DND-41 (cell line): ENCODE measurements at regions not wholly inside any gene's neighbourhood (a gene's known extent, or its start where the extent isn't known, plus 50 kb on each side); places are given as distances from the start of the nearest gene placed in this dataset.

Experiments used
- ATAC-seq: fragments of 200-7000 bp; cut with Tn5 transposase; 3 replicates; pipeline ENCODE4 v1.9.1; 2021; ENCODE audit warnings: low read depth; ENCODE audit not compliant: insufficient read depth
- DNase-seq: peaks from one replicate; pipeline ENCODE4 v3.0.0-alpha.2; 2020
- H2AFZ ChIP-seq: 2 replicates; pipeline ENCODE4 v1.6.0; 2012; ENCODE audit warnings: low read depth, low read length
- H3K27ac ChIP-seq: 2 replicates; pipeline ENCODE4 v1.5.1; 2012; ENCODE audit warnings: low read length, inconsistent platforms
- H3K27me3 ChIP-seq: fragments of 200-600 bp; sonication (generic); 2 replicates; pipeline ENCODE4 v1.6.0; 2012; ENCODE audit warnings: low read length, mild to moderate bottlenecking, inconsistent platforms; ENCODE audit not compliant: insufficient read depth, poor library complexity
- H3K36me3 ChIP-seq: 2 replicates; pipeline ENCODE4 v1.5.1; 2012; ENCODE audit warnings: low read length, inconsistent platforms; ENCODE audit not compliant: insufficient read depth
- H3K4me1 ChIP-seq: 2 replicates; pipeline ENCODE4 v1.5.1; 2012; ENCODE audit warnings: mild to moderate bottlenecking, low read length; ENCODE audit not compliant: insufficient read depth
- H3K4me2 ChIP-seq: 2 replicates; pipeline ENCODE4 v1.6.0; 2012; ENCODE audit warnings: mild to moderate bottlenecking, moderate library complexity, low read length, inconsistent platforms; ENCODE audit not compliant: insufficient read depth
- H3K4me3 ChIP-seq, 2 experiments: fragments of 200-600 bp in 1 of 2; shearing (Covaris generic) in 1 of 2; 2 replicates each; pipeline ENCODE4 v1.5.1; 2012 to 2016; ENCODE audit warnings: inconsistent platforms in 2 of 2, low read length in 2 of 2, mild to moderate bottlenecking in 2 of 2, low read depth in 1 of 2, moderate library complexity in 1 of 2
- H3K79me2 ChIP-seq: 2 replicates; pipeline ENCODE4 v1.6.0; 2012; ENCODE audit warnings: low read length, inconsistent platforms; ENCODE audit not compliant: insufficient read depth
- H3K9ac ChIP-seq: 2 replicates; pipeline ENCODE4 v1.6.0; 2012; ENCODE audit warnings: low read depth, mild to moderate bottlenecking, inconsistent platforms, low read length, moderate library complexity
- H3K9me3 ChIP-seq: 2 replicates; pipeline ENCODE4 v1.5.1; 2012; ENCODE audit warnings: low read length, moderate library complexity, mild to moderate bottlenecking, inconsistent platforms; ENCODE audit not compliant: insufficient read depth, severe bottlenecking
- H4K20me1 ChIP-seq: 2 replicates; pipeline ENCODE4 v1.6.0; 2012; ENCODE audit warnings: low read length; ENCODE audit not compliant: insufficient read depth
- EZH2 ChIP-seq: IDR thresholded peaks from 3 replicates; pipeline ENCODE4 v1.6.1; 2012; ENCODE audit warnings: borderline replicate concordance, low read depth, mild to moderate bottlenecking, moderate library complexity, low read length, inconsistent platforms; ENCODE audit not compliant: severe bottlenecking
- TF ChIP-seq, protein P1 (sequence below): IDR thresholded peaks from 2 replicates; pipeline ENCODE4 v1.5.1; 2012; ENCODE audit warnings: borderline replicate concordance, low read length, moderate library complexity, mild to moderate bottlenecking; ENCODE audit not compliant: poor library complexity, severe bottlenecking; ENCODE audit errors: extremely low read depth

DNA sequence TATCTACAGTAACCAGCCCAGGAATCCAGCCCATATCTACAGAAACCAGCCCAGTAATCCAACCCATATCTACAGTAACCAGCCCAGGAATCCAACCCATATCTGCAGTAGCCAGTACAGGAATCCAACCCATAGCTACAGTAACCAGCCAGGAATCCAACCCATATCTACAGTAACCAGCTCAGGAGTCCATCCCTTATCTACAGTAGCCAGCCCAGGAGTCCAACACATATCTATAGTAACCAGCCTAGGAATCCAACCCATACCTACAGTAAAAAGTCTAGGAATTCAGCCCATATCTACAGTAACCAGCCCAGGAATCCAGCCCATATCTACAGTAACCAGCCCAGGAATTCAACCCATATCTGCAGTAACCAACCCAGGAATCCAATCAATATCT is 445.0 kb upstream of the BOD1L1 start:
- peaks cover 5% of the 10 kb centered on the region for H3K9me3 ChIP-seq
- DNase-seq (no peak), ATAC-seq (no peak)
- H3K4me1 ChIP-seq, result no peaks in the 10 kb centered on the region
- H4K20me1 ChIP-seq, result no peaks in the 10 kb centered on the region
- no peaks in the 10 kb centered on the region for H3K79me2 ChIP-seq
- H3K9ac ChIP-seq, result no peak overlapping the region
- H3K27ac ChIP-seq, result no peak overlapping the region
- no peak for TF ChIP-seq EZH2
- TF ChIP-seq, protein P1, sequence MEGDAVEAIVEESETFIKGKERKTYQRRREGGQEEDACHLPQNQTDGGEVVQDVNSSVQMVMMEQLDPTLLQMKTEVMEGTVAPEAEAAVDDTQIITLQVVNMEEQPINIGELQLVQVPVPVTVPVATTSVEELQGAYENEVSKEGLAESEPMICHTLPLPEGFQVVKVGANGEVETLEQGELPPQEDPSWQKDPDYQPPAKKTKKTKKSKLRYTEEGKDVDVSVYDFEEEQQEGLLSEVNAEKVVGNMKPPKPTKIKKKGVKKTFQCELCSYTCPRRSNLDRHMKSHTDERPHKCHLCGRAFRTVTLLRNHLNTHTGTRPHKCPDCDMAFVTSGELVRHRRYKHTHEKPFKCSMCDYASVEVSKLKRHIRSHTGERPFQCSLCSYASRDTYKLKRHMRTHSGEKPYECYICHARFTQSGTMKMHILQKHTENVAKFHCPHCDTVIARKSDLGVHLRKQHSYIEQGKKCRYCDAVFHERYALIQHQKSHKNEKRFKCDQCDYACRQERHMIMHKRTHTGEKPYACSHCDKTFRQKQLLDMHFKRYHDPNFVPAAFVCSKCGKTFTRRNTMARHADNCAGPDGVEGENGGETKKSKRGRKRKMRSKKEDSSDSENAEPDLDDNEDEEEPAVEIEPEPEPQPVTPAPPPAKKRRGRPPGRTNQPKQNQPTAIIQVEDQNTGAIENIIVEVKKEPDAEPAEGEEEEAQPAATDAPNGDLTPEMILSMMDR, result no peak
- no peak overlapping the region for H3K4me3 ChIP-seq
- H3K27me3 ChIP-seq, result no peaks in the 10 kb centered on the region
- H3K36me3 ChIP-seq, result no peaks in the 10 kb centered on the region
- no peak overlapping the region for H2AFZ ChIP-seq
- H3K4me2 ChIP-seq, result no peak overlapping the region

DNA sequence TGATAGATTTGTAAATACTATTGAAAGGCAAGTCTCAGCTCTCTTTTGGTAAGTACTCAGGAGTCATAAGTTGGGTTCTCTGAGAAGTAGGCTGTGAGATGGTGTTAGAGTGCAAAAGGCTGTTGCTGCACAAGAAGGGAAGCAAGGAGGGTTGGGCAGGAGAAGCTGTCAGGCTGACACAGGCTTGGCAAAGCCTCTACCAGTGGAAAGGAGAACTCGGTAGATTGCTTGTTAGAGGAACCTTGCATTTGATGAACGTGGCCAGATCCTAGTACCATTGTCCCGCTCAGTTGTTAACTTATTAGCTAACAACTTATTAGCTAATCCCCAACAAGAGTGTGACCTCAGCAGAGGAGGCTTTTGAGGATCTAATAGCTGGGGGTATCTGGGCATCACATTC is 449.3 kb upstream of the BOD1L1 start:
- H3K9me3 ChIP-seq, result peaks cover 5% of the 10 kb centered on the region
- H3K4me1 ChIP-seq, result no peaks in the 10 kb centered on the region
- no peak overlapping the region for H3K9ac ChIP-seq
- no peaks in the 10 kb centered on the region for H4K20me1 ChIP-seq
- no peak overlapping the region for H3K4me3 ChIP-seq
- H3K36me3 ChIP-seq, result no peaks in the 10 kb centered on the region
- no peaks in the 10 kb centered on the region for H3K27me3 ChIP-seq
- ATAC-seq (no peak), DNase-seq (no peak)
- no peak overlapping the region for H3K4me2 ChIP-seq
- no peaks in the 10 kb centered on the region for H3K79me2 ChIP-seq
- TF ChIP-seq, protein P1, result no peak
- no peak overlapping the region for H2AFZ ChIP-seq
- no peak overlapping the region for H3K27ac ChIP-seq

GRCh38 chr4:14078326-14078725 is 450.8 kb upstream of the BOD1L1 start:
- H3K4me2 ChIP-seq, result no peak overlapping the region
- no peak for DNase-seq
- no peaks in the 10 kb centered on the region for H3K9me3 ChIP-seq
- H3K27me3 ChIP-seq, result no peaks in the 10 kb centered on the region
- TF ChIP-seq, protein P1, result no peak
- TF ChIP-seq EZH2, result no peak
- H3K36me3 ChIP-seq, result no peaks in the 10 kb centered on the region
- H3K27ac ChIP-seq, result no peak overlapping the region
- H4K20me1 ChIP-seq, result no peaks in the 10 kb centered on the region
- H3K4me3 ChIP-seq, result no peak overlapping the region
- no peaks in the 10 kb centered on the region for H3K79me2 ChIP-seq
- no peak for ATAC-seq
- no peak overlapping the region for H2AFZ ChIP-seq
- no peaks in the 10 kb centered on the region for H3K4me1 ChIP-seq
- H3K9ac ChIP-seq, result no peak overlapping the region

GRCh38 chr4:14079601-14080000 is 452.1 kb upstream of the BOD1L1 start:
- Histone ChIP-seq H3K27me3 (no peaks in the 10 kb centered on the region), H2AFZ (no peak overlapping the region), H3K36me3 (no peaks in the 10 kb centered on the region), H3K9ac (no peak overlapping the region), H3K27ac (no peak overlapping the region), H3K4me2 (no peak overlapping the region), H4K20me1 (no peaks in the 10 kb centered on the region), H3K79me2 (no peaks in the 10 kb centered on the region), H3K9me3 (no peaks in the 10 kb centered on the region), H3K4me1 (no peaks in the 10 kb centered on the region), H3K4me3 (no peak overlapping the region)
- DNase-seq (no peak), ATAC-seq (no peak)
- TF ChIP-seq EZH2, result no peak
- TF ChIP-seq, protein P1, result no peak
